ENCODE measurements at regions not wholly inside any gene's neighbourhood (a gene's known extent, or its start where the extent isn't known, plus 50 kb on each side); places are given as distances from the start of the nearest gene placed in this dataset.

GRCh38 chr13:22770891-22771290, 409.9 kb upstream of the SGCG start:
- intact Hi-C loops (cut with DNase I) = no loop called here
- no peaks in the 10 kb centered on the region for H3K36me3 ChIP-seq
- WGBS, 2 donors = 92 to 96% methylated on average over 23 of the region's 23 CpGs
- no peaks in the 10 kb centered on the region for H3K27me3 ChIP-seq
- TF ChIP-seq EP300 (IDR thresholded peaks at IDR 0.05) (no peak), CTCF (IDR thresholded peaks at IDR 0.05) (no peak), POLR2AphosphoS5 (IDR thresholded peaks at IDR 0.05) (no peak), POLR2A (IDR thresholded peaks at IDR 0.05) (no peak)
- no peak overlapping the region for H3K27ac ChIP-seq
- no peaks in the 10 kb centered on the region for H3K4me1 ChIP-seq
- no peak overlapping the region for H3K4me3 ChIP-seq
- DNase-seq = no peak
- H3K9me3 ChIP-seq = no peaks in the 10 kb centered on the region

- WGBS, 2 donors = 72 to 77% methylated on average over 3 of the region's 3 CpGs
- DNase-seq = no peak
- no peaks in the 10 kb centered on the region for H3K36me3 ChIP-seq
- H3K9me3 ChIP-seq = no peaks in the 10 kb centered on the region
- intact Hi-C loops (cut with DNase I) = no loop called here
- H3K4me1 ChIP-seq = no peaks in the 10 kb centered on the region
- TF ChIP-seq POLR2AphosphoS5 (IDR thresholded peaks at IDR 0.05) (no peak), EP300 (IDR thresholded peaks at IDR 0.05) (no peak), POLR2A (IDR thresholded peaks at IDR 0.05) (no peak), CTCF (IDR thresholded peaks at IDR 0.05) (no peak)
- H3K4me3 ChIP-seq = no peak overlapping the region
- H3K27ac ChIP-seq = no peak overlapping the region
- H3K27me3 ChIP-seq = no peaks in the 10 kb centered on the region
Observed at GRCh38 chr13:22773465-22773864, 407.3 kb upstream of the SGCG start.

GRCh38 chr13:22776394-22777186, 404.2 kb upstream of the SGCG start:
- no peak for DNase-seq
- Histone ChIP-seq H3K27me3 (no peaks in the 10 kb centered on the region), H3K9me3 (no peaks in the 10 kb centered on the region), H3K4me1 (no peaks in the 10 kb centered on the region), H3K4me3 (no peak overlapping the region), H3K27ac (no peak overlapping the region), H3K36me3 (no peaks in the 10 kb centered on the region)
- no peak for TF ChIP-seq EP300 (IDR thresholded peaks at IDR 0.05)
- TF ChIP-seq POLR2AphosphoS5 (IDR thresholded peaks at IDR 0.05) = no peak
- TF ChIP-seq POLR2A (IDR thresholded peaks at IDR 0.05) = no peak
- no peak for TF ChIP-seq CTCF (IDR thresholded peaks at IDR 0.05)
- WGBS, 2 donors = 86 to 89% methylated on average over 15 of the region's 15 CpGs
- intact Hi-C loops (cut with DNase I) = no loop called here

- no peaks in the 10 kb centered on the region for H3K4me1 ChIP-seq
- H3K4me3 ChIP-seq = no peak overlapping the region
- H3K27ac ChIP-seq = no peak overlapping the region
- TF ChIP-seq CTCF (IDR thresholded peaks at IDR 0.05) = no peak
- intact Hi-C loops (cut with DNase I) = no loop called here
- no peak for DNase-seq
- H3K9me3 ChIP-seq = no peaks in the 10 kb centered on the region
- H3K27me3 ChIP-seq = no peaks in the 10 kb centered on the region
- H3K36me3 ChIP-seq = no peaks in the 10 kb centered on the region
- WGBS, 2 donors = 40 to 75% methylated on average over 2 of the region's 2 CpGs
Observed at GRCh38 chr13:22777207-22777606, 403.6 kb upstream of the SGCG start.
